Cardiac muscle cell (in vitro differentiated cells and primary cell): ENCODE measurements at regions not wholly inside any gene's neighbourhood (a gene's known extent, or its start where the extent isn't known, plus 50 kb on each side); places are given as distances from the start of the nearest gene placed in this dataset.

ENCODE experiments used
- DNase-seq, 2 donors: peaks; one replicate each; pipeline versions ENCODE4 v3.0.0 to v3.0.0-alpha.2; 2010 to 2017; ENCODE audit warnings: low read depth in 1 of 2, low spot score in 1 of 2
- H3K27ac ChIP-seq: fragments of 200-600 bp; sonication (generic); 2 replicates; pipeline ENCODE4 v1.5.1; 2016
- H3K27me3 ChIP-seq: fragments of 200-600 bp; sonication (generic); 2 replicates; pipeline ENCODE4 v1.6.0; 2016; ENCODE audit warnings: control low read depth
- H3K36me3 ChIP-seq: fragments of 200-600 bp; sonication (generic); 2 replicates; pipeline ENCODE4 v1.5.1; 2016; ENCODE audit warnings: control low read depth
- H3K4me1 ChIP-seq: fragments of 200-600 bp; sonication (generic); 2 replicates; pipeline ENCODE4 v1.8.1; 2017; ENCODE audit warnings: low read depth, mild to moderate bottlenecking, mixed run types
- H3K4me3 ChIP-seq: fragments of 200-600 bp; sonication (generic); 2 replicates; pipeline ENCODE4 v1.5.1; 2016; ENCODE audit warnings: mild to moderate bottlenecking
- H3K9me3 ChIP-seq: fragments of 200-600 bp; sonication (generic); 2 replicates; pipeline ENCODE4 v1.5.1; 2017; ENCODE audit warnings: low read depth, mild to moderate bottlenecking, control low read depth
- CTCF ChIP-seq: IDR thresholded peaks from 2 replicates; pipeline ENCODE4 v1.5.1; 2012; ENCODE audit warnings: low read depth, mild to moderate bottlenecking, low read length

GRCh38 chr6:144475411-144475810, 190.3 kb downstream of the UTRN start:
- no peak for DNase-seq
- Histone ChIP-seq H3K36me3 (peaks cover 15% of the 10 kb centered on the region), H3K27me3 (no peaks in the 10 kb centered on the region), H3K4me3 (no peak overlapping the region), H3K4me1 (no peaks in the 10 kb centered on the region), H3K27ac (no peak overlapping the region), H3K9me3 (no peaks in the 10 kb centered on the region)
- TF ChIP-seq CTCF: no peak

GRCh38 chr6:144476286-144476685, 191.2 kb downstream of the UTRN start:
- TF ChIP-seq CTCF: no peak
- DNase-seq: no peak
- Histone ChIP-seq H3K27ac (no peak overlapping the region), H3K9me3 (no peaks in the 10 kb centered on the region), H3K4me1 (no peaks in the 10 kb centered on the region), H3K4me3 (no peak overlapping the region), H3K27me3 (no peaks in the 10 kb centered on the region), H3K36me3 (peaks cover 16% of the 10 kb centered on the region)

- no peaks in the 10 kb centered on the region for H3K4me1 ChIP-seq
- no peak for DNase-seq
- no peak overlapping the region for H3K27ac ChIP-seq
- peaks cover 16% of the 10 kb centered on the region for H3K36me3 ChIP-seq
- H3K9me3 ChIP-seq: no peaks in the 10 kb centered on the region
- TF ChIP-seq CTCF: no peak
- H3K4me3 ChIP-seq: no peak overlapping the region
- no peaks in the 10 kb centered on the region for H3K27me3 ChIP-seq
Measured at GRCh38 chr6:144477396-144477795, 192.3 kb downstream of the UTRN start.

GRCh38 chr6:144477856-144478255, 192.7 kb downstream of the UTRN start:
- no peak for TF ChIP-seq CTCF
- Histone ChIP-seq H3K4me3 (no peak overlapping the region), H3K9me3 (no peaks in the 10 kb centered on the region), H3K27me3 (no peaks in the 10 kb centered on the region), H3K4me1 (no peaks in the 10 kb centered on the region), H3K27ac (no peak overlapping the region), H3K36me3 (peaks cover 16% of the 10 kb centered on the region)
- DNase-seq: no peak

GRCh38 chr6:144478483-144478882, 193.3 kb downstream of the UTRN start:
- H3K36me3 ChIP-seq: peaks cover 14% of the 10 kb centered on the region
- H3K4me3 ChIP-seq: no peak overlapping the region
- no peaks in the 10 kb centered on the region for H3K4me1 ChIP-seq
- H3K27ac ChIP-seq: no peak overlapping the region
- no peaks in the 10 kb centered on the region for H3K27me3 ChIP-seq
- no peak for TF ChIP-seq CTCF
- peak in 1 of 2 donors; percentile 23 for DNase-seq
- H3K9me3 ChIP-seq: no peaks in the 10 kb centered on the region

- no peak for TF ChIP-seq CTCF
- peaks cover 8% of the 10 kb centered on the region for H3K36me3 ChIP-seq
Measured at GRCh38 chr6:144479991-144480390, 194.9 kb downstream of the UTRN start.

More at GRCh38 chr6:144479991-144480390, 194.9 kb downstream of the UTRN start:
- Histone ChIP-seq H3K9me3 (no peaks in the 10 kb centered on the region), H3K27ac (no peak overlapping the region), H3K4me3 (no peak overlapping the region), H3K27me3 (no peaks in the 10 kb centered on the region), H3K4me1 (no peaks in the 10 kb centered on the region)
- no peak for DNase-seq
